ENCODE measurements at regions not wholly inside any gene's neighbourhood (a gene's known extent, or its start where the extent isn't known, plus 50 kb on each side); places are given as distances from the start of the nearest gene placed in this dataset.

- TF ChIP-seq CTCF (conservative IDR thresholded peaks at IDR 0.05 in 1 of 2, IDR thresholded peaks at IDR 0.05 in 1 of 2; ENCODE audit: low read depth in 1 of 2, low read length in 2 of 2) (no peak), EZH2 (IDR thresholded peaks at IDR 0.05; ENCODE audit: low read length, missing control alignments) (no peak)
Measured at GRCh38 chr15:54808321-54808720, 388.4 kb downstream of the RSL24D1 start.

Measured in fibroblast of lung (primary cell).